WTC11 (cell line): ENCODE measurements at regions not wholly inside any gene's neighbourhood (a gene's known extent, or its start where the extent isn't known, plus 50 kb on each side); places are given as distances from the start of the nearest gene placed in this dataset.

Source experiments
- ATAC-seq: fragments of 200-7000 bp; cut with Tn5 transposase; 2 replicates; pipeline ENCODE4 v1.10.0; 2021; ENCODE audit warnings: mild to moderate bottlenecking, moderate library complexity
- CTCF ChIA-PET: fragments of 300-600 bp; sonication (Branson Sonifier 250); formaldehyde crosslinking; loops from one replicate; lab custom pipeline; 2021; ENCODE audit warnings: antibody characterized with exemption; lab: Charles Lee
- POLR2A ChIA-PET: fragments of 350-600 bp; sonication (Branson Sonifier 250); formaldehyde crosslinking; loops from one replicate; lab custom pipeline; 2021; ENCODE audit warnings: antibody characterized with exemption; lab: Charles Lee
- DNase-seq: peaks from one replicate; pipeline ENCODE4 v3.0.0; 2021; ENCODE audit warnings: low spot score
- H3K27ac Mint-ChIP-seq: 2 replicates; pipeline ENCODE4 v1.8.0; 2021; ENCODE audit warnings: mixed read lengths
- H3K27me3 Mint-ChIP-seq: 2 replicates; pipeline ENCODE4 v1.8.0; 2021; ENCODE audit warnings: low read depth, mild to moderate bottlenecking, moderate library complexity, mixed read lengths
- H3K36me3 Mint-ChIP-seq: 2 replicates; pipeline ENCODE4 v1.8.0; 2021; ENCODE audit warnings: mixed read lengths
- H3K4me1 Mint-ChIP-seq: 2 replicates; pipeline ENCODE4 v1.8.0; 2022; ENCODE audit warnings: mixed read lengths
- H3K4me3 Mint-ChIP-seq: 2 replicates; pipeline ENCODE4 v1.8.0; 2021; ENCODE audit warnings: mild to moderate bottlenecking, moderate library complexity, mixed read lengths
- H3K9me3 Mint-ChIP-seq: 2 replicates; pipeline ENCODE4 v1.8.0; 2021; ENCODE audit warnings: mixed read lengths
- AR ChIP-seq: fragments of 250-450 bp; sonication (Bioruptor Pico); IDR thresholded peaks from 2 replicates; pipeline ENCODE4 v1.9.0; 2021; ENCODE audit warnings: mild to moderate bottlenecking
- ATF2 ChIP-seq: sonication (generic); formaldehyde crosslinking; IDR thresholded peaks from 2 replicates; pipeline ENCODE4 v1.8.1; 2022; ENCODE audit warnings: low read depth, missing genetic modification reagents, borderline replicate concordance
- CREB1 ChIP-seq: sonication (generic); formaldehyde crosslinking; IDR thresholded peaks from 2 replicates; pipeline ENCODE4 v1.8.0; 2023; ENCODE audit warnings: mild to moderate bottlenecking, missing genetic modification reagents
- E2F4 ChIP-seq: sonication (generic); formaldehyde crosslinking; IDR thresholded peaks from 2 replicates; pipeline ENCODE4 v1.8.1; 2022; ENCODE audit warnings: low read depth, mild to moderate bottlenecking, moderate library complexity, missing genetic modification reagents, borderline replicate concordance
- FOXP1 ChIP-seq: sonication (generic); formaldehyde crosslinking; IDR thresholded peaks from 2 replicates; pipeline ENCODE4 v1.8.0; 2022; ENCODE audit warnings: missing genetic modification reagents, mild to moderate bottlenecking, moderate library complexity, borderline replicate concordance
- FOXP4 ChIP-seq: sonication (generic); formaldehyde crosslinking; IDR thresholded peaks from 2 replicates; pipeline ENCODE4 v1.8.0; 2022; ENCODE audit warnings: mild to moderate bottlenecking, missing genetic modification reagents
- JUN ChIP-seq: sonication (generic); formaldehyde crosslinking; IDR thresholded peaks from 2 replicates; pipeline ENCODE4 v1.8.0; 2023; ENCODE audit warnings: mild to moderate bottlenecking, missing genetic modification reagents
- SP1 ChIP-seq: sonication (generic); formaldehyde crosslinking; conservative IDR thresholded peaks from 2 replicates; pipeline ENCODE4 v1.8.1; 2022; ENCODE audit warnings: missing genetic modification reagents
- TEAD4 ChIP-seq: sonication (generic); formaldehyde crosslinking; IDR thresholded peaks from 2 replicates; pipeline ENCODE4 v1.8.0; 2022; ENCODE audit warnings: mild to moderate bottlenecking, missing genetic modification reagents
- ZMAT4 ChIP-seq: fragments of 250-450 bp; sonication (Bioruptor Pico); IDR thresholded peaks from 2 replicates; pipeline ENCODE4 v1.9.0; 2021; ENCODE audit warnings: mild to moderate bottlenecking
- ZNF121 ChIP-seq: sonication (generic); formaldehyde crosslinking; IDR thresholded peaks from 2 replicates; pipeline ENCODE4 v1.8.0; 2023; ENCODE audit warnings: missing genetic modification reagents
- ZNF416 ChIP-seq: fragments of 250-450 bp; sonication (Bioruptor Pico); IDR thresholded peaks from 2 replicates; pipeline ENCODE4 v1.9.0; 2021; ENCODE audit warnings: mild to moderate bottlenecking, inconsistent platforms
- ZNF532 ChIP-seq: fragments of 250-450 bp; sonication (Bioruptor Pico); IDR thresholded peaks from 2 replicates; pipeline ENCODE4 v1.9.0; 2021; ENCODE audit warnings: mild to moderate bottlenecking, borderline replicate concordance
- TF ChIP-seq, protein P1 (sequence below): sonication (generic); formaldehyde crosslinking; IDR thresholded peaks from 2 replicates; pipeline ENCODE4 v1.8.1; 2023; ENCODE audit warnings: mild to moderate bottlenecking, moderate library complexity, missing genetic modification reagents
- TF ChIP-seq, protein P2 (sequence below): sonication (generic); formaldehyde crosslinking; conservative IDR thresholded peaks from 2 replicates; pipeline ENCODE4 v1.8.1; 2022; ENCODE audit warnings: mild to moderate bottlenecking, missing genetic modification reagents
- TF ChIP-seq, protein P3 (sequence below): fragments of 250-450 bp; sonication (Bioruptor Pico); IDR thresholded peaks from 2 replicates; pipeline ENCODE4 v2.1.2; 2022; ENCODE audit warnings: mild to moderate bottlenecking, moderate library complexity
- TF ChIP-seq, protein P4 (sequence below): sonication (generic); formaldehyde crosslinking; IDR thresholded peaks from 2 replicates; pipeline ENCODE4 v1.8.0; 2022; ENCODE audit warnings: mild to moderate bottlenecking, missing genetic modification reagents
- TF ChIP-seq, protein P5 (sequence below): sonication (generic); formaldehyde crosslinking; IDR thresholded peaks from 2 replicates; pipeline ENCODE4 v1.8.0; 2022; ENCODE audit warnings: mild to moderate bottlenecking, missing genetic modification reagents

DNA sequence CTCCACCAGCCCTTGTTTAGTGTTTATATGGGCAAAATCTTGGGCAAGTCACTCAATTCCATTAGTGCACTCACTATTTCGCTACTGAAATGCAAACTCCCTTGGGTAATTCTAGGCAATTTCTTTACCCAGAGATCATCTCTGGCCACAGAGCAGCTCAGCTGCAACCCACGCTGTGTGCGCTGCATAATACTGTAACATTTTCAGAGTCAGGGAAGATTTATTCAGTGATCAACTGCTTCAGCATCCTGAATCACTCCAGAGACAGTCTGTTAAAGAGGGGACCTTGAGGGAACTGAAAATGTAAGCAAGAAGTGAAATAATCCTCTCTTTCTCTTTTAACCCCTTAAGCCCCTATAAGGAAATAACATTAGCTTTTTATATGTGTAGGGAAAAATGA lies 189.6 kb upstream of the FBXL4 start (continued):
- no peak for TF ChIP-seq ZMAT4
- TF ChIP-seq, protein P1, sequence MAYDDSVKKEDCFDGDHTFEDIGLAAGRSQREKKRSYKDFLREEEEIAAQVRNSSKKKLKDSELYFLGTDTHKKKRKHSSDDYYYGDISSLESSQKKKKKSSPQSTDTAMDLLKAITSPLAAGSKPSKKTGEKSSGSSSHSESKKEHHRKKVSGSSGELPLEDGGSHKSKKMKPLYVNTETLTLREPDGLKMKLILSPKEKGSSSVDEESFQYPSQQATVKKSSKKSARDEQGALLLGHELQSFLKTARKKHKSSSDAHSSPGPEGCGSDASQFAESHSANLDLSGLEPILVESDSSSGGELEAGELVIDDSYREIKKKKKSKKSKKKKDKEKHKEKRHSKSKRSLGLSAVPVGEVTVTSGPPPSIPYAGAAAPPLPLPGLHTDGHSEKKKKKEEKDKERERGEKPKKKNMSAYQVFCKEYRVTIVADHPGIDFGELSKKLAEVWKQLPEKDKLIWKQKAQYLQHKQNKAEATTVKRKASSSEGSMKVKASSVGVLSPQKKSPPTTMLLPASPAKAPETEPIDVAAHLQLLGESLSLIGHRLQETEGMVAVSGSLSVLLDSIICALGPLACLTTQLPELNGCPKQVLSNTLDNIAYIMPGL (CRISPR knock-in tag) = no peak
- TF ChIP-seq E2F4 (CRISPR knock-in tag) = no peak
- no peak for TF ChIP-seq ZNF532 (CRISPR knock-in tag)
- TF ChIP-seq, protein P2, sequence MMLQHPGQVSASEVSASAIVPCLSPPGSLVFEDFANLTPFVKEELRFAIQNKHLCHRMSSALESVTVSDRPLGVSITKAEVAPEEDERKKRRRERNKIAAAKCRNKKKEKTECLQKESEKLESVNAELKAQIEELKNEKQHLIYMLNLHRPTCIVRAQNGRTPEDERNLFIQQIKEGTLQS (CRISPR knock-in tag) = no peak

DNA sequence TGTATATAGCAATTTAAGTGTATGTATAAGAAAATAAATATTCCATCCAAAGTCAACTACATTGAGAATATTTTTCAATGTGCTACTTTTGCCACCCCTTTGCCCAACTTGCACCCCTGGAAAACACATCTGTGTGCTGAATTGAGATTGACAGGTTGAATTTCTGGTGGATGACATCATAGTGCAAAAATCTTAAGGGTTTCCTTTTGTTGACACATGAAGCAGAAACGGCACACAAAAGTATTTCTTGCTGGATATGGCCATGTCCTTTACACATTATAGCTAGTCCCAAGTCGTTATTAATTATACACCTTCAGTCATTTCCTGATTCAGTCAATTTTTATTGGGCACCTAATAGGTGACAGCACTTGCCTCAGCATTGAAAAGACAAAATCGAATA lies 188.7 kb upstream of the FBXL4 start:
- no peaks in the 10 kb centered on the region for H3K27me3 Mint-ChIP-seq
- peaks cover 7% of the 10 kb centered on the region for H3K9me3 Mint-ChIP-seq
- no peak for ATAC-seq
- TF ChIP-seq TEAD4 (CRISPR knock-in tag) = no peak
- TF ChIP-seq ZNF121 (CRISPR knock-in tag) = no peak
- no peak for TF ChIP-seq FOXP1 (CRISPR knock-in tag)
- TF ChIP-seq JUN (CRISPR knock-in tag) = no peak
- TF ChIP-seq CREB1 (CRISPR knock-in tag) = no peak
- TF ChIP-seq AR (CRISPR knock-in tag) = no peak
- no peak for TF ChIP-seq ZNF416 (CRISPR knock-in tag)
- TF ChIP-seq, protein P3, sequence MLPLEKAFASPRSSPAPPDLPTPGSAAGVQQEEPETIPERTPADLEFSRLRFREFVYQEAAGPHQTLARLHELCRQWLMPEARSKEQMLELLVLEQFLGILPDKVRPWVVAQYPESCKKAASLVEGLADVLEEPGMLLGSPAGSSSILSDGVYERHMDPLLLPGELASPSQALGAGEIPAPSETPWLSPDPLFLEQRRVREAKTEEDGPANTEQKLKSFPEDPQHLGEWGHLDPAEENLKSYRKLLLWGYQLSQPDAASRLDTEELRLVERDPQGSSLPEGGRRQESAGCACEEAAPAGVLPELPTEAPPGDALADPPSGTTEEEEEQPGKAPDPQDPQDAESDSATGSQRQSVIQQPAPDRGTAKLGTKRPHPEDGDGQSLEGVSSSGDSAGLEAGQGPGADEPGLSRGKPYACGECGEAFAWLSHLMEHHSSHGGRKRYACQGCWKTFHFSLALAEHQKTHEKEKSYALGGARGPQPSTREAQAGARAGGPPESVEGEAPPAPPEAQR (CRISPR knock-in tag) = no peak
- TF ChIP-seq, protein P4, sequence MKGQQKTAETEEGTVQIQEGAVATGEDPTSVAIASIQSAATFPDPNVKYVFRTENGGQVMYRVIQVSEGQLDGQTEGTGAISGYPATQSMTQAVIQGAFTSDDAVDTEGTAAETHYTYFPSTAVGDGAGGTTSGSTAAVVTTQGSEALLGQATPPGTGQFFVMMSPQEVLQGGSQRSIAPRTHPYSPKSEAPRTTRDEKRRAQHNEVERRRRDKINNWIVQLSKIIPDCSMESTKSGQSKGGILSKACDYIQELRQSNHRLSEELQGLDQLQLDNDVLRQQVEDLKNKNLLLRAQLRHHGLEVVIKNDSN (CRISPR knock-in tag) = no peak
- no peak for TF ChIP-seq ATF2 (CRISPR knock-in tag)
- TF ChIP-seq, protein P5, sequence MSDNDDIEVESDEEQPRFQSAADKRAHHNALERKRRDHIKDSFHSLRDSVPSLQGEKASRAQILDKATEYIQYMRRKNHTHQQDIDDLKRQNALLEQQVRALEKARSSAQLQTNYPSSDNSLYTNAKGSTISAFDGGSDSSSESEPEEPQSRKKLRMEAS (CRISPR knock-in tag) = no peak
- TF ChIP-seq SP1 = no peak
- no peak for TF ChIP-seq FOXP4 (CRISPR knock-in tag)
- TF ChIP-seq, all 79 proteins: peak for 0
- POLR2A ChIA-PET = no interaction called here
- peaks cover 19% of the 10 kb centered on the region for H3K4me1 Mint-ChIP-seq
- CTCF ChIA-PET = no interaction called here
- H3K36me3 Mint-ChIP-seq = peaks cover 6% of the 10 kb centered on the region
- no peak overlapping the region for H3K27ac Mint-ChIP-seq
- no peak for DNase-seq
- H3K4me3 Mint-ChIP-seq = no peak overlapping the region
